Fibroblast of lung (primary cell): ENCODE measurements at regions not wholly inside any gene's neighbourhood (a gene's known extent, or its start where the extent isn't known, plus 50 kb on each side); places are given as distances from the start of the nearest gene placed in this dataset.

Source experiments
- EZH2 ChIP-seq: IDR thresholded peaks from 2 replicates; pipeline ENCODE4 v1.5.1; 2012; ENCODE audit warnings: low read length, control low read depth, mild to moderate bottlenecking; ENCODE audit errors: missing control alignments
- TF ChIP-seq, protein P1 (sequence below), 2 donors: IDR thresholded peaks in 1 of 2; conservative IDR thresholded peaks in 1 of 2; 1 replicate in 1 of 2; 2 replicates in 1 of 2; pipeline ENCODE4 v1.5.1; 2011 to 2012; ENCODE audit warnings: low read length in 2 of 2, control low read depth in 1 of 2, inconsistent platforms in 1 of 2, low read depth in 1 of 2, mild to moderate bottlenecking in 1 of 2

GRCh38 chr2:67612576-67613042 is 215.5 kb downstream of the ETAA1 start:
- TF ChIP-seq, protein P1, sequence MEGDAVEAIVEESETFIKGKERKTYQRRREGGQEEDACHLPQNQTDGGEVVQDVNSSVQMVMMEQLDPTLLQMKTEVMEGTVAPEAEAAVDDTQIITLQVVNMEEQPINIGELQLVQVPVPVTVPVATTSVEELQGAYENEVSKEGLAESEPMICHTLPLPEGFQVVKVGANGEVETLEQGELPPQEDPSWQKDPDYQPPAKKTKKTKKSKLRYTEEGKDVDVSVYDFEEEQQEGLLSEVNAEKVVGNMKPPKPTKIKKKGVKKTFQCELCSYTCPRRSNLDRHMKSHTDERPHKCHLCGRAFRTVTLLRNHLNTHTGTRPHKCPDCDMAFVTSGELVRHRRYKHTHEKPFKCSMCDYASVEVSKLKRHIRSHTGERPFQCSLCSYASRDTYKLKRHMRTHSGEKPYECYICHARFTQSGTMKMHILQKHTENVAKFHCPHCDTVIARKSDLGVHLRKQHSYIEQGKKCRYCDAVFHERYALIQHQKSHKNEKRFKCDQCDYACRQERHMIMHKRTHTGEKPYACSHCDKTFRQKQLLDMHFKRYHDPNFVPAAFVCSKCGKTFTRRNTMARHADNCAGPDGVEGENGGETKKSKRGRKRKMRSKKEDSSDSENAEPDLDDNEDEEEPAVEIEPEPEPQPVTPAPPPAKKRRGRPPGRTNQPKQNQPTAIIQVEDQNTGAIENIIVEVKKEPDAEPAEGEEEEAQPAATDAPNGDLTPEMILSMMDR (conservative IDR thresholded peaks at IDR 0.05 in 1 of 2, IDR thresholded peaks at IDR 0.05 in 1 of 2; ENCODE audit: low read depth in 1 of 2, low read length in 2 of 2): no peak
- no peak for TF ChIP-seq EZH2
